ACC112 (cell line): ENCODE measurements at regions not wholly inside any gene's neighbourhood (a gene's known extent, or its start where the extent isn't known, plus 50 kb on each side); places are given as distances from the start of the nearest gene placed in this dataset.

Source experiments
- H2AFZ ChIP-seq: fragments of 200-600 bp; sonication (generic); one replicate; pipeline ENCODE4 v1.6.0; 2017; ENCODE audit warnings: antibody characterized with exemption, low read length; ENCODE audit not compliant: unreplicated experiment
- H3K27ac ChIP-seq: fragments of 200-600 bp; sonication (generic); 2 replicates; pipeline ENCODE4 v1.5.1; 2014; ENCODE audit warnings: low read depth, mild to moderate bottlenecking, antibody characterized with exemption, low read length, moderate library complexity
- H3K27me3 ChIP-seq: fragments of 200-600 bp; sonication (generic); 2 replicates; pipeline ENCODE4 v1.6.1; 2014; ENCODE audit warnings: mild to moderate bottlenecking, antibody characterized with exemption, low read length, moderate library complexity, mixed read lengths; ENCODE audit not compliant: insufficient read depth
- H3K36me3 ChIP-seq: fragments of 200-600 bp; sonication (generic); 2 replicates; pipeline ENCODE4 v1.6.1; 2016; ENCODE audit warnings: mild to moderate bottlenecking, antibody characterized with exemption, low read length, moderate library complexity, mixed read lengths; ENCODE audit not compliant: insufficient read depth
- H3K4me1 ChIP-seq: fragments of 200-600 bp; sonication (generic); one replicate; pipeline ENCODE4 v1.6.1; 2016; ENCODE audit warnings: low read length, mixed read lengths; ENCODE audit not compliant: insufficient read depth, unreplicated experiment, control insufficient read depth
- H3K4me3 ChIP-seq: fragments of 200-600 bp; sonication (generic); 2 replicates; pipeline ENCODE4 v1.5.1; 2014; ENCODE audit warnings: mild to moderate bottlenecking, low read depth, low read length
- H3K79me2 ChIP-seq: fragments of 200-600 bp; sonication (generic); one replicate; pipeline ENCODE4 v1.6.0; 2016; ENCODE audit warnings: low read length; ENCODE audit not compliant: control insufficient read depth, unreplicated experiment, insufficient read depth

DNA sequence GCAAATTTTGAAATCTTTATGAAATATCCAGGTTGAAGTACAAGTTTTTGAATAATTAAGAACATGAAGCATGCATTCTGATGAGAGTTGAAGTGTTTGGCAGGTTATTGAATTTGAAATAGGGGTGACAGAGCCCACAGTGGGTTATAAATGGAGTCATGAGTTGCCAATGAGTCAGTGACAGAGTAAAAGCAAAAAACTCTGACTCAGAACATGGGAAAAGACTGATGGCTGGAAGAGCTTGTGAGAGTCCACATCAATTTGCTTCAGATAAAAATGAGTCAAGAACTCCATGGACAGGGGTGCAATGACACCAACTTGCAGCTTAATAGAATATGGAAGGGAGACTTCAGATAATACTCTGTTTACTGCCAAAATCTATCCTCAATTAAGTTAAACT is 105.3 kb downstream of the SLC6A15 start:
- Histone ChIP-seq H3K27me3 (no peaks in the 10 kb centered on the region), H3K36me3 (no peaks in the 10 kb centered on the region), H3K4me1 (peaks cover 4% of the 10 kb centered on the region)

DNA sequence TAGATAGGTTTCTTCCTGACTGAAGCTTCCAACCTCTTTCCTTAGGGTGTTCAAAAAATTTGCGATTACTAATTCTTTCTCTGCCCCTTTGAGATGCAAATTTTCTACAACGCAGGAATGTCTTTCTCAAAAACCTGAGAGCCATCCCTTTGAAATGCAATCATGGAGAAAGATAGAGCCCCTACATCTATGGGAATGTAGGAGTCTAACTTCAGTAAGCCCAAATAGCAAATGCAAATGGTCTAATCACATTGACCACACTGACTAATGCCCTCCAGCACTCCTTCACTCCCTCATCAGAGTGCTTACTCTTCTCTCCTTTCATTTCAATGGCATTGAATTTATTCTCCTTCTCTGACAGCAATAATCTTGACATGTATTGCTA is 107.1 kb downstream of the SLC6A15 start:
- H3K79me2 ChIP-seq = no peaks in the 10 kb centered on the region
- no peaks in the 10 kb centered on the region for H3K27me3 ChIP-seq
- H3K4me3 ChIP-seq = no peak overlapping the region
- no peaks in the 10 kb centered on the region for H3K36me3 ChIP-seq
- no peak overlapping the region for H2AFZ ChIP-seq
- no peak overlapping the region for H3K27ac ChIP-seq
- H3K4me1 ChIP-seq = peaks cover 4% of the 10 kb centered on the region

More for the DNA sequence above, 105.3 kb downstream of the SLC6A15 start:
- H3K79me2 ChIP-seq = no peaks in the 10 kb centered on the region
- H2AFZ ChIP-seq = no peak overlapping the region
- no peak overlapping the region for H3K4me3 ChIP-seq
- H3K27ac ChIP-seq = no peak overlapping the region

DNA sequence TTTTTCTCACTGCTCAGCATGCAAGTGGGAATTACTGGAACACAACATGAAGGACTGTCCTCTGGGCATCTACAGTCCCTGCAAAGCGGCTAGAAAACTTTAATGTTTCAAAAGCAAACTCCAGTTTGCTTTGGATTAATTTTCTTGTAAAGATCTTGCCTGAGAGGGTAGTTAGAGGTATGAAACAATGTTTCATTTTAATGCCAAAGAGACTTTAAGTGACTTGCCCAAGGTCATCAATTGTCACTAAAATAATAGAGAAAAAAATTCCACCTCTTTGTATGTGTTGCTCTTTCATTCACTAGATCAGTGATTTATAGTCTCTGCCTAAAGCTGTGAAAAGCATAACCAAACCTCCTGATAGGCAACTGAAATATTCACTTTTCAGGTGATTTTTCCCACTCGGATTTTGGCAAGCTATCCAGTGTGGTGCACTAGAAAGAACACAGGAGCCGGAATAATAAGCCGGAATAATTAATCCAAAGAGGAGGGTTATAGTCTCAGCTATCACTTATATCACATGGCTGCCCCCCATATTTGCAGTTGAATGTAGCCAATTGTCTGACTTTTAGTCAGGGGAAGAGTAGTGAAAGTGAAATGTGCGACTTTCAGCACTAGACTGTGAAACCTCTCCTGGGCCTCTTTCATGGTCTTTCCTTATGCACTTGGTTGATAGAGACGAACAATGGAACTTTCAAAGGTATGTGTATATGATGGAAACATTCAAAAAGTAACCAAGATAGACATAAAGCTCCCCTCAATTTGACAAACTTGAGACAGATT is 107.7 kb downstream of the SLC6A15 start:
- no peaks in the 10 kb centered on the region for H3K79me2 ChIP-seq
- H3K4me3 ChIP-seq = no peak overlapping the region
- no peak overlapping the region for H2AFZ ChIP-seq
- H3K27me3 ChIP-seq = no peaks in the 10 kb centered on the region
- no peaks in the 10 kb centered on the region for H3K36me3 ChIP-seq
- H3K27ac ChIP-seq = no peak overlapping the region
- peaks cover 4% of the 10 kb centered on the region for H3K4me1 ChIP-seq

- no peak overlapping the region for H3K27ac ChIP-seq
- no peaks in the 10 kb centered on the region for H3K79me2 ChIP-seq
- H3K27me3 ChIP-seq = no peaks in the 10 kb centered on the region
- H2AFZ ChIP-seq = no peak overlapping the region
- no peaks in the 10 kb centered on the region for H3K36me3 ChIP-seq
- H3K4me3 ChIP-seq = no peak overlapping the region
- H3K4me1 ChIP-seq = peaks cover 4% of the 10 kb centered on the region
Measured at GRCh38 chr12:84803661-84804060, 108.9 kb downstream of the SLC6A15 start.

GRCh38 chr12:84802161-84802560 is 110.4 kb downstream of the SLC6A15 start:
- H3K4me1 ChIP-seq = peaks cover 4% of the 10 kb centered on the region
- no peak overlapping the region for H2AFZ ChIP-seq
- H3K4me3 ChIP-seq = no peak overlapping the region
- H3K27me3 ChIP-seq = no peaks in the 10 kb centered on the region
- no peaks in the 10 kb centered on the region for H3K79me2 ChIP-seq
- H3K36me3 ChIP-seq = no peaks in the 10 kb centered on the region
- H3K27ac ChIP-seq = no peak overlapping the region

- H2AFZ ChIP-seq = no peak overlapping the region
Measured at GRCh38 chr12:84793558-84794367, 118.8 kb downstream of the SLC6A15 start.

GRCh38 chr12:84791444-84791843 is 121.2 kb downstream of the SLC6A15 start:
- H3K4me3 ChIP-seq = no peak overlapping the region
- H3K27me3 ChIP-seq = no peaks in the 10 kb centered on the region
- H3K27ac ChIP-seq = no peak overlapping the region
- H3K36me3 ChIP-seq = no peaks in the 10 kb centered on the region
- no peaks in the 10 kb centered on the region for H3K79me2 ChIP-seq
- H3K4me1 ChIP-seq = peaks cover 13% of the 10 kb centered on the region
- H2AFZ ChIP-seq = no peak overlapping the region

More at GRCh38 chr12:84793558-84794367, 118.8 kb downstream of the SLC6A15 start:
- no peaks in the 10 kb centered on the region for H3K36me3 ChIP-seq
- no peak overlapping the region for H3K27ac ChIP-seq
- no peak overlapping the region for H3K4me3 ChIP-seq
- no peaks in the 10 kb centered on the region for H3K27me3 ChIP-seq
- H3K79me2 ChIP-seq = no peaks in the 10 kb centered on the region
- peaks cover 13% of the 10 kb centered on the region for H3K4me1 ChIP-seq

GRCh38 chr12:84789184-84789583 is 123.4 kb downstream of the SLC6A15 start:
- Histone ChIP-seq H3K4me1 (peaks cover 13% of the 10 kb centered on the region), H3K36me3 (no peaks in the 10 kb centered on the region), H3K27me3 (no peaks in the 10 kb centered on the region), H3K27ac (no peak overlapping the region), H3K4me3 (no peak overlapping the region), H2AFZ (no peak overlapping the region), H3K79me2 (no peaks in the 10 kb centered on the region)

GRCh38 chr12:84787253-84787652 is 125.3 kb downstream of the SLC6A15 start:
- no peak overlapping the region for H3K4me3 ChIP-seq

GRCh38 chr12:84786622-84787021 is 126.0 kb downstream of the SLC6A15 start:
- Histone ChIP-seq H3K4me3 (no peak overlapping the region), H2AFZ (no peak overlapping the region), H3K27ac (no peak overlapping the region), H3K27me3 (no peaks in the 10 kb centered on the region), H3K36me3 (no peaks in the 10 kb centered on the region), H3K79me2 (no peaks in the 10 kb centered on the region), H3K4me1 (peaks cover 3% of the 10 kb centered on the region)

More at GRCh38 chr12:84787253-84787652, 125.3 kb downstream of the SLC6A15 start:
- no peaks in the 10 kb centered on the region for H3K27me3 ChIP-seq
- no peak overlapping the region for H3K27ac ChIP-seq
- H3K36me3 ChIP-seq = no peaks in the 10 kb centered on the region
- H3K79me2 ChIP-seq = no peaks in the 10 kb centered on the region
- no peak overlapping the region for H2AFZ ChIP-seq
- peaks cover 4% of the 10 kb centered on the region for H3K4me1 ChIP-seq

DNA sequence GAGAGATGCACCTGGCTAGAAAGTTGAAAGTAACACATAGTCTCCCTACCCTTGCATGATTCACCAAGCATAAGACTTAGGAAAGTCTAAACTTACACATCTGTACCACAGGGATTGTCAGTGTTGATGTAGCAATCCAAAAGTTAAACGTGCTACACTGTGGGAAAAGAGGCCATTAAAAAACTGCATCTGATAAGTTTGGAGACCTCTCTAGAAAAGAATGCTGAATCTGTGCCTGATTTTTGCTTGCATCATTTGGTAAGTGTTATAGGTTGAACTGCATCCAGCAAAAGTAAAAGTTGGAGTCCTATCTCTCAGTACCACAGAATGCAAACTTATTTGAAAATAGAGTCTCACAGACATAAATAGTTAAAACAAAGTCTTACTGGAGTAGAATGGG is 126.6 kb downstream of the SLC6A15 start:
- H3K27me3 ChIP-seq = no peaks in the 10 kb centered on the region
- no peaks in the 10 kb centered on the region for H3K36me3 ChIP-seq
- H3K79me2 ChIP-seq = no peaks in the 10 kb centered on the region
- H2AFZ ChIP-seq = no peak overlapping the region
- H3K4me3 ChIP-seq = no peak overlapping the region
- no peaks in the 10 kb centered on the region for H3K4me1 ChIP-seq
- no peak overlapping the region for H3K27ac ChIP-seq
